Gastroesophageal sphincter (tissue), 3 donors: ENCODE measurements at regions not wholly inside any gene's neighbourhood (a gene's known extent, or its start where the extent isn't known, plus 50 kb on each side); places are given as distances from the start of the nearest gene placed in this dataset.

Experiments
- CTCF ChIP-seq, 4 experiments: fragments of 200-600 bp in 2 of 4; fragments of 450-650 bp in 2 of 4; sonication (generic) in 1 of 4; IDR thresholded peaks; one replicate each; pipeline ENCODE4 v1.5.1; 2017 to 2019; ENCODE audit warnings: antibody characterized with exemption in 4 of 4, mild to moderate bottlenecking in 2 of 4, moderate library complexity in 2 of 4
- POLR2A ChIP-seq, 2 donors: fragments of 450-650 bp; IDR thresholded peaks; one replicate each; pipeline ENCODE4 v1.6.1; 2017; ENCODE audit warnings: antibody characterized with exemption in 2 of 2, mild to moderate bottlenecking in 2 of 2, moderate library complexity in 1 of 2
- POLR2AphosphoS5 ChIP-seq: sonication (generic); formaldehyde crosslinking; IDR thresholded peaks from one replicate; pipeline ENCODE4 v1.6.1; 2017; ENCODE audit warnings: antibody characterized with exemption

DNA sequence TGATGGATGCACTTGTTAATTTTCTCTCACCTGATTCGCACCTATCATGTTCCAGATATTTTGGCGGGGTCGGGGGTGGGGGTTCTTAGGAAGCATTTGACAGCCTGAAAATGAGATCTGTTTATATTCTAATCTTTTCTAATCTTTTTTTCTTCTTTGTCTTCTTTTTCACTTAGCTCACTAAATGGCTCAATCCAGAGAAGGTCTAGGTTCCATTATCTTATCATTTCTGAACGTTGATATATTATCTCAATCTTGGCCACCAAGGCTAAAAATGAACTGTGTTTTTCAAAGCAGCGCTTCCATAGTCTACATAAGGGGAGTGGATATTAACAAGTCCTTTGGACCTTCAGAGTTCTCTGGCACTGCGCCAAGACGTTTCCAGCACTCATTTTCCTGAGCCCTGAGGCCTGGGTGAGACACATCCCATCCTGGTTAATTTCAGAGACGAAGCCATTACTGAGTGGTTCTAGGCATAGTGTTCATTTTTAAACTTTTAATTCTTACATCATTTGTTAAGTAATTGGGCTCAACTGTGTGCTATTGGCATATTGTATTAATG is 229.0 kb downstream of the SOX11 start:
- TF ChIP-seq POLR2A (IDR thresholded peaks at IDR 0.05): no peak
- no peak for TF ChIP-seq CTCF (IDR thresholded peaks at IDR 0.05)
- no peak for TF ChIP-seq POLR2AphosphoS5
